Gastrocnemius medialis (tissue), 4 donors: ENCODE measurements at regions not wholly inside any gene's neighbourhood (a gene's known extent, or its start where the extent isn't known, plus 50 kb on each side); places are given as distances from the start of the nearest gene placed in this dataset.

Experiments used
- ATAC-seq, 2 donors: fragments of 150-250 bp; one replicate each; pipeline ENCODE4 v1.9.1; 2016
- DNase-seq, 2 donors: peaks; one replicate each; pipeline ENCODE4 v3.0.0-alpha.2; 2019
- H3K27ac ChIP-seq, 4 donors: fragments of 200-600 bp; sonication (generic); 1 replicate in 1 of 4; 2 replicates in 3 of 4; pipeline ENCODE4 v1.5.1; 2016 to 2018; ENCODE audit warnings: mild to moderate bottlenecking in 2 of 4, moderate library complexity in 1 of 4
- H3K27me3 ChIP-seq, 3 donors: fragments of 200-600 bp; sonication (generic) in 2 of 3; 1 replicate in 1 of 3; 2 replicates in 2 of 3; pipeline versions ENCODE4 v1.5.1 to v1.6.0; 2016 to 2019; ENCODE audit warnings: mild to moderate bottlenecking in 1 of 3, moderate library complexity in 1 of 3
- H3K36me3 ChIP-seq, 2 donors: fragments of 200-600 bp; sonication (generic) in 1 of 2; one replicate each; pipeline ENCODE4 v1.5.1; 2017 to 2018
- H3K4me1 ChIP-seq, 2 donors: fragments of 200-600 bp; sonication (generic) in 1 of 2; one replicate each; pipeline ENCODE4 v1.5.1; 2016 to 2017; ENCODE audit warnings: mild to moderate bottlenecking in 2 of 2
- H3K4me3 ChIP-seq, 4 donors: fragments of 200-600 bp; sonication (generic) in 3 of 4; 1 replicate in 1 of 4; 2 replicates in 3 of 4; pipeline ENCODE4 v1.5.1; 2016 to 2019; ENCODE audit warnings: mild to moderate bottlenecking in 2 of 4
- H3K9me3 ChIP-seq, 3 donors: fragments of 200-600 bp; sonication (generic) in 2 of 3; 1 replicate in 1 of 3; 2 replicates in 2 of 3; pipeline ENCODE4 v1.5.1; 2016 to 2019
- POLR2A ChIP-seq, 2 donors: fragments of 450-650 bp; IDR thresholded peaks; one replicate each; pipeline ENCODE4 v1.6.1; 2017; ENCODE audit warnings: antibody characterized with exemption in 2 of 2, mild to moderate bottlenecking in 2 of 2, moderate library complexity in 2 of 2
- in situ Hi-C, 4 donors: fragments of 200-750 bp; cut with MboI; loops; one replicate each; pipeline versions ENCODE4 v1.15.0 to v1.8.0; 2017; ENCODE audit warnings: low sequenced_read_pairs in 4 of 4
- intact Hi-C: fragments of 100-400 bp; cut with DNase I; formaldehyde crosslinking; loops from one replicate; pipeline ENCODE4 v1.15.1; 2023; ENCODE audit warnings: low total_unique reads
- TF ChIP-seq, protein P1 (sequence below), 5 experiments: fragments of 450-650 bp in 3 of 5; fragments of 200-600 bp in 2 of 5; sonication (generic) in 2 of 5; IDR thresholded peaks in 4 of 5; conservative IDR thresholded peaks in 1 of 5; 1 replicate in 4 of 5; 2 replicates in 1 of 5; pipeline ENCODE4 v1.5.1; 2016 to 2019; ENCODE audit warnings: antibody characterized with exemption in 5 of 5, mild to moderate bottlenecking in 3 of 5, moderate library complexity in 3 of 5

DNA sequence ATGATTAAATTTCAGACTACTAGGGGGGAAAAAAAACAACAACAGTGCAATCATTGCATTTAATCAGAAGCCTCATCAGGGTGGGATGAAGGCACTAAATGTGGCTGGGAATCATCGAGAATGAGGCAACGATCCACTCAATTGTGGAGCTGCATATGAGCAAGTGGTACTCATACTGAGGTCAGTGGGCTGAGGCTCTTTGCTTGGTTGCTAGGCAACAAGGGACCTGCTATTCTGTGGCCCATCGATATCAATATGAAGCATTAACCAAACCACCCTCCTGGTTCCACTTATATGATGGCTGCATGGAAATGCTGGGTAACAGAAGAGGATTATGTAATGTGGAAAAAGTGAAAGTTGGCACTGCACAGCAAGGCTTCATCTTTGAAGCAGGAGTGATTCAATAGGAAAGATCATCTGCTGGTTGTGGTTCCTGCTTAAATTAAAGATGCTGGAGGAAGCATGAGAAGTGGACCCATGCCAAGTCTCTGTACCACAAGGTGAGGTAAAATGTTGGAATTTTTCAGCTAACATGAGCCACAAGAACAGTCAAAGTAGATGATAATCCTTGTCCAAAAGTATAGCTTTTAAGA lies 159.8 kb upstream of the HMHB1 start:
- no peaks in the 10 kb centered on the region for H3K36me3 ChIP-seq
- no peaks in the 10 kb centered on the region for H3K9me3 ChIP-seq
- no peak for TF ChIP-seq POLR2A (IDR thresholded peaks at IDR 0.05)
- TF ChIP-seq, protein P1, sequence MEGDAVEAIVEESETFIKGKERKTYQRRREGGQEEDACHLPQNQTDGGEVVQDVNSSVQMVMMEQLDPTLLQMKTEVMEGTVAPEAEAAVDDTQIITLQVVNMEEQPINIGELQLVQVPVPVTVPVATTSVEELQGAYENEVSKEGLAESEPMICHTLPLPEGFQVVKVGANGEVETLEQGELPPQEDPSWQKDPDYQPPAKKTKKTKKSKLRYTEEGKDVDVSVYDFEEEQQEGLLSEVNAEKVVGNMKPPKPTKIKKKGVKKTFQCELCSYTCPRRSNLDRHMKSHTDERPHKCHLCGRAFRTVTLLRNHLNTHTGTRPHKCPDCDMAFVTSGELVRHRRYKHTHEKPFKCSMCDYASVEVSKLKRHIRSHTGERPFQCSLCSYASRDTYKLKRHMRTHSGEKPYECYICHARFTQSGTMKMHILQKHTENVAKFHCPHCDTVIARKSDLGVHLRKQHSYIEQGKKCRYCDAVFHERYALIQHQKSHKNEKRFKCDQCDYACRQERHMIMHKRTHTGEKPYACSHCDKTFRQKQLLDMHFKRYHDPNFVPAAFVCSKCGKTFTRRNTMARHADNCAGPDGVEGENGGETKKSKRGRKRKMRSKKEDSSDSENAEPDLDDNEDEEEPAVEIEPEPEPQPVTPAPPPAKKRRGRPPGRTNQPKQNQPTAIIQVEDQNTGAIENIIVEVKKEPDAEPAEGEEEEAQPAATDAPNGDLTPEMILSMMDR (IDR thresholded peaks at IDR 0.05 in 4 of 5, conservative IDR thresholded peaks at IDR 0.05 in 1 of 5) = no peak
- in situ Hi-C loops (no loop called here), intact Hi-C loops (no loop called here)
- H3K27ac ChIP-seq = no peak overlapping the region
- DNase-seq = no peak
- ATAC-seq = no peak
- no peaks in the 10 kb centered on the region for H3K27me3 ChIP-seq
- H3K4me1 ChIP-seq = peaks cover 6 to 10% of the 10 kb centered on the region in 2 donors
- no peak overlapping the region for H3K4me3 ChIP-seq

DNA sequence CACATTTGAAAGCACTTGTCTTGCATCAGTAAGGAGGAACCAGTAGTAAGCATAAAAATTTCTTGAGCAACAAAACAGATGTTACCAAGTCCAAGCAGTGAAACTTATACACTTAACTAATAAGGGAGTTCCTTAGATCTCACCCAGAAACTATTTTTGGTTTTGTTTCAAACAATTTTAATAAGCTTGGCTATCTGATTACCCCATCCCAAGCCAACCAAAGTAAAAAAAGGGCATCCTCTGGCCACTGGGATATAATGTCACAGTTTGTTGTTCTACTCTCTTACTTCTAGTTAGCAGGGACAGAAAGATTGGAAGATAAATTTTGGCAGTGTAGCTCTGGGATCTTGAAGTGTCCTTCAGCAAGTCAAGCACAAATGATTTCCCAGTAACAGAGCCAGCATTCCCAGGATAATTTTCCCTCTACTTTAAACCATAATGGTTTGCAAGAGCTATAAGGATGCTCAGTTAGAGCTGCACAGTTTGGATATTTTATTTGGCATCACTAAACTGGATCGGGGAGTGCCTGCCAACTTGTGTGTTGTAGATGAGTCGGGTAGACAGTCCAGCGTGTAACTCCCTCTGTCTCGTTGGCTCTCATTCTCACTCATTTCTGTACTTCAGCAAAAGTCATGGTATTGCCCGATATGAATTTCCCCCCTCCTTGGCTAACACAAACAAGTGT lies 161.9 kb upstream of the HMHB1 start:
- intact Hi-C loops = no loop called here
- no peaks in the 10 kb centered on the region for H3K36me3 ChIP-seq
- in situ Hi-C loops = no loop called here
- no peaks in the 10 kb centered on the region for H3K27me3 ChIP-seq
- no peak overlapping the region for H3K27ac ChIP-seq
- no peak for ATAC-seq
- H3K9me3 ChIP-seq = no peaks in the 10 kb centered on the region
- DNase-seq = no peak
- TF ChIP-seq POLR2A (IDR thresholded peaks at IDR 0.05) = no peak
- TF ChIP-seq, protein P1 (IDR thresholded peaks at IDR 0.05 in 4 of 5, conservative IDR thresholded peaks at IDR 0.05 in 1 of 5) = no peak
- peaks cover 6 to 10% of the 10 kb centered on the region in 2 donors for H3K4me1 ChIP-seq
- no peak overlapping the region for H3K4me3 ChIP-seq

DNA sequence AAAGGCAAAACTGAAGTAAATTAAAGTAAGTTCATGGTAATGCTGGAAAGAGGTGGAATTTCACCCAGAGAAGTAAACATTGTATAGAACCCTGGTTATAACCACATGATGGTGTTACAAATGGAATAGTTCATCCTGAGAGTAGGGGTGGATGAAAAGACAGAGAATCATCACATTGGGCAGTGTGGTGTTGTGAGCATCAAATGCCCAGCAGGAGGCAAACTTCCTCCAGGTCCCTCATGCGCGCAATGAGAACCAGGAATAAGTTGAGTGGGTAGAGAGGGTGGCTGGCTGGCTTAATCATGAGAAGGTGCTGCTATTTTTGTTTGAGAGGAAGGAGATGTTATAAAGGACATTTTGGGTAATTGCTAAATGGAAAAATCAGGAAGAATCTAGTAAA lies 163.3 kb upstream of the HMHB1 start:
- intact Hi-C loops = no loop called here
- H3K4me1 ChIP-seq = peaks cover 6 to 10% of the 10 kb centered on the region in 2 donors
- no peaks in the 10 kb centered on the region for H3K27me3 ChIP-seq
- H3K4me3 ChIP-seq = no peak overlapping the region
- no peak overlapping the region for H3K27ac ChIP-seq
- no peaks in the 10 kb centered on the region for H3K36me3 ChIP-seq
- no peak for ATAC-seq
- in situ Hi-C loops = no loop called here
- no peak for DNase-seq
- H3K9me3 ChIP-seq = no peaks in the 10 kb centered on the region
- TF ChIP-seq, protein P1 (IDR thresholded peaks at IDR 0.05 in 4 of 5, conservative IDR thresholded peaks at IDR 0.05 in 1 of 5) = no peak
- no peak for TF ChIP-seq POLR2A (IDR thresholded peaks at IDR 0.05)

DNA sequence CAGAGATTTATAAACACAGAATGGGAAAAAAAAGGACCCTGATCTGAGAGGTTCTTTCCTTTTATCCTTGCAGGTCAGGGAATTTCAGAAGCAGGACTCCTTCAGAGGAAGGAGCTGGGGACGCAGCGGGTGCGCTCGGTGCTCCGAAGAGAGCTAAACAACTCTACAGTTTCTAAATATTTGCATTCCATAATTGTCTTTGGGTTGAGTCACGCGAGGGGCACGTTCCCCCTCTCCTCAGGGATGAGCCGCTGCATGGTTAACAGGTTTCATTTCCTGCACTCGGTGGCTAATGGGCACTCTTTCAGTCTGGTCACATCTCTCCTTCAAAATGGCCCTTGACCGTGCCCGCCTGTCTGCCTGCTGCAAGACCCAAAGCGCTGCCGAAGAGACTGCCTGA lies 165.0 kb upstream of the HMHB1 start:
- no peak overlapping the region for H3K27ac ChIP-seq
- H3K36me3 ChIP-seq = no peaks in the 10 kb centered on the region
- no peaks in the 10 kb centered on the region for H3K9me3 ChIP-seq
- no peak for ATAC-seq
- in situ Hi-C loops (no loop called here), intact Hi-C loops (no loop called here)
- H3K27me3 ChIP-seq = no peaks in the 10 kb centered on the region
- DNase-seq = no peak
- TF ChIP-seq, protein P1 (IDR thresholded peaks at IDR 0.05 in 4 of 5, conservative IDR thresholded peaks at IDR 0.05 in 1 of 5) = no peak
- no peak for TF ChIP-seq POLR2A (IDR thresholded peaks at IDR 0.05)
- H3K4me3 ChIP-seq = no peak overlapping the region
- peaks cover 6 to 10% of the 10 kb centered on the region in 2 donors for H3K4me1 ChIP-seq
